Effector CD4-positive, alpha-beta T cell (primary cell): ENCODE measurements at regions not wholly inside any gene's neighbourhood (a gene's known extent, or its start where the extent isn't known, plus 50 kb on each side); places are given as distances from the start of the nearest gene placed in this dataset.

ENCODE experiments used
- DNase-seq: peaks from one replicate; pipeline ENCODE4 v3.0.0-alpha.2; 2020

DNA sequence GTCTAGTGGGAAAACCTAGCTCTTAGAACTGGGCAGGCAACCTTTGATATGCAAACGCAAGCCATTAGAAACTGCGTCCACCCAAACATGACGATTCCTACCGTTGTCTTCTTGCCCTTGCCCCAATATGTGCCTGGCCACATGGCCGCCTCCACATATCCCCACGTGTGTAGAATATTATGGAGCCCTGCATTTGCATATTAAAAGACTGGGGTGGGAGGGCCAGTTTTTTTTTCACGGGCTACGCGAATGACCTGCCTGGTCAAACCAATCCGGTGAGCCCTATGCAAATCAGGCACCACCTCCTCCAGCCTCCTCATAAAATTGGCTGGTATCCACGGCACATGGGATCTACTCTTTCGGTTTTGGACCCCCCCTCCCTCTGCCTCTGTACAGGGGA lies 381.0 kb upstream of the RGMA start:
- no peak for DNase-seq

- DNase-seq = no peak
These were observed 378.3 kb upstream of the RGMA start for GRCh38 chr15:93467337-93467736.

DNA sequence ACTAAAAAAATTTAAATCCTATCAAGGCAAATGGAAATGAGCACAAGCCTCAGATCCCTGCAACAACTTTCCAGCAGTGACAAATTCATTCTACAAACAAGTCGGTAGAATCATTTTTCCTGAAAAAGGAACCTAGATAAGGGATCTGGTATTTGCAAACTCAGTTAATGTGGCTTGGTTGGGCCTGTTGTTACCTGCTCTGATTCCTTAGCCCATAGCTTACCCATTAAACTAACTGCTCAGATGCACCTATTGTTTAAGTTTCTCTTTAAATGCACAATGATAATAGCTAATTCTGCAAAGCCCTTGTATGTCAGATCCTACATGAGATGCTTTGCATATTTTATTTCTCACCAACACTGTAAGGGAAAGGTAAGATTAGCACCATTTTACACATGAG lies 377.4 kb upstream of the RGMA start:
- no peak for DNase-seq

GRCh38 chr15:93462690-93463089 lies 373.7 kb upstream of the RGMA start:
- DNase-seq = no peak

DNA sequence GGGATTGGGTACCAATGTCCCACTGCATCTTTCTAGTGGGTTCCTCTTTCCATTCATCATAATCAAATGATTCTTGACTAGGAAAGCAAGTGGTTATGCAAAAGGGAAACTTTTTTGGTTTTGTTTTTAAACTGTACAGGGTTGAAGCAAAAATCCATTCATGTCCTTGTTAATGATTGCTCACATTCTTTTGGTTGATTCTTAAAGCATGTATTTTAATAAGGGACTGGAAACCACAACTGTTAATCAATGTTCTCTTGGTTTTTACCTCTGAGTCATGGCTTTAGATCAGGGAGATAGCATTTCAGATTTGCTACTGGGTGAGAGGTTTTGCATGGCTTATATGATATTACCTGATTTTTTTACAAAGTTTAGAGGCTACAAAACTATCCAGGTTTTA lies 371.7 kb upstream of the RGMA start:
- DNase-seq = no peak

- DNase-seq = no peak
These were observed 370.4 kb upstream of the RGMA start for GRCh38 chr15:93459396-93459795.

DNA sequence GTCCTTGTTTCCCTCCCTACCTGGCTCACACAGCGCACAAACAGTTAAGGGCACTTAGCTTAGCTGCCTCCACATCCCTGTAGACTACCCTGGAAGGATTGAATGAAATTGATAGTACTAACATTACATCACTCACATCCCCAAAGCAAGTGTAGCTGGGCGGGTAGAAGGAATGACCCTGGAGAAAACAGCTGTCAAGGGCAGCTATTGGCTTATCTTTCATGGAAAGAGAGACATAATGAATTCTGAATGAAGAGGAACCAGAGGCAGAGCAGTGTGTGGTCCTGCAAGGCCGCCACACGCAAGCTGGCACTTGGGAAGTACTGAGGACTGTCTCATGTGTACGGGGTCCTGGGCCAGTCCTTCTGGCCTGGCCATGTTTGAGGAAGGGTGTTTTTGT lies 369.6 kb upstream of the RGMA start:
- DNase-seq = no peak

- no peak for DNase-seq
These were observed 365.8 kb upstream of the RGMA start for GRCh38 chr15:93454788-93455187.

DNA sequence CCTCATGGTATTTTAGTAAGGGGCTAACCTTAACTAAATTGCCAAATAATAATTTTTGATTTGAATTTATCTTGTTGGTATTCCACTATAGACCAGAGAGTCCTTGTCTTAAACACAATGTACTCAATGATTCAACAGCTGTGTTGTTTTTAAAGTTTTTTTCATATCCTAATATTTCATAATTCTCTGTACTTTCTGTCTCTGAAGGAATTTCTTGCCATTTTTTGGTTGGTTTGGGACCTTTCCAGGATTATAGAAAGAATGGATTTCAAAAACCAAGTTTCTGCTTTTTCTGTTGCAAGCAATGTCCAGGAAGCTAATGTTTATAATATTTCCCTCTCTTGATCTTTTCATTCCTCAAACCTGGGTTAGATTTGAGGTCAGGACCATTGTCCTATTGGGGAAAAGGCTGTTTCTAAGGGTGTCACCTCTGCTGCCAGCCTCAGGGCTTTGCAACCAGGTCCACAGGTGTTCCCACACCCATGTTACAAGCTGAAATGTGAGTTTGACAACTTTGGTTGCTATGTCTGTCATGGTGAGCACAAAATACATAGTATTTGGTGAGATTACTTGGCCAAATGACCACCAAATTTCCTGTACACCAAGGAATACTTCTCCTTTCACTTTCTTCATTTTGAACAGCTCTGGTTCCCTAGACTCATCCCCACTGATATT lies 363.7 kb upstream of the RGMA start:
- DNase-seq = no peak

DNA sequence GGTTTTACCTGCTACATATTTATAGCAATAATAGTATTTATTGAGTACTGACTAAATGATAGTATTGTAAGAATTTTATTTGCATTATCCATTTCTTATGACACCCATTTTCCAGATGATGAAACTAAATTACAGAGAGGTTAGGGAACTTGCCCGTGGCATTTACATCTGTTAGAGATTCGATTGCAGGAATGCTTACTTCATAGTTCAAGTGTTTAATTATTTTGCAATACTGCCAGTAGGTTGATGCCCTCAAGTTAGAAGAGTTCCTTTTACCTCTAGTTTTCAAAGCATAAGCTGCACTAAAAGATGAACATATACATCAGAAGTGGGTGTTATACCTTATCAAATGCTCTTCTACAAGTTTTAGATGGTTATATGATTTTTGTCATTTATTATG lies 362.8 kb upstream of the RGMA start:
- no peak for DNase-seq

DNA sequence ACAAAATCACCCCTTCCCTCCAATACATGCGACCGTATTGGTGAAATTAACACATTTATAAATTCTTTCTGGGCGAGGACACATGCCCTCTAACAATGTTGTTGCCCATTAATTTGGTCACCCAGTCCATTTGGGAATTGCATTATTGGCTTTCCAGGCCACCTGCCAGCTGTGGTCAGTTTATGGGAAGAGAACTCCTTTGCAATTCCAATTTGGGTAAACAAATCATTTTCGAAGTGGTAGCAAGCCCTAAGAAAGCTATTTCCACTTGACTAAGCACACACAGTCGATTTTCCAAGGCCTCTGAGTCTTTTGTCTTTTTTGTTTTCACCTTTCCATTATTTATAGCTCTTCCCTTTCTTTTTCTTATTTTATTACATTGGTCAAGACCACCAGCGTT lies 362.3 kb upstream of the RGMA start:
- DNase-seq = no peak

- no peak for DNase-seq
These were observed 360.8 kb upstream of the RGMA start for GRCh38 chr15:93449798-93450197.

DNA sequence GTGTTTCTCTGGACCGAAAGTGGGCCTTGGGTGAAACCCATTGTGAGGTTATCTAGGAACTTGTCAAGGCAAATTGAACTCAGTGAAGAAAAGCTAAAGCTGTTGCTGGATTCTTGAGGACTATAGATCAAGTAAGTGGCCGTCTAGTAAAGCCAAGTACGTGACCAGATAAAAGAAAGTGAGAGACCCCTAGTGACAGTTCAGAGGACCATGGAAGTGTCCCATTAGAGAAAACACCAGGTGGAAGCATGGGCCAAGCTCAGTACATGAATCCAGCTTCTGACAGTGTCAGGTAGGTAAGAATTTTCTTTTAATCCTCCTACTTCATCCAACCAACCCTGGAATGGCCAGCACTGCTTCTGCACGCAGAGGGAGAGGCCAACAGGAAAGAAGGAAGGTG lies 349.3 kb upstream of the RGMA start:
- DNase-seq = no peak

- no peak for DNase-seq
These were observed 343.5 kb upstream of the RGMA start for GRCh38 chr15:93432474-93432873.

- DNase-seq = no peak
These were observed 339.9 kb upstream of the RGMA start for GRCh38 chr15:93428807-93429351.

GRCh38 chr15:93428150-93428549 lies 339.1 kb upstream of the RGMA start:
- DNase-seq = no peak

GRCh38 chr15:93424131-93424530 lies 335.1 kb upstream of the RGMA start:
- no peak for DNase-seq

GRCh38 chr15:93422476-93422875 lies 333.5 kb upstream of the RGMA start:
- no peak for DNase-seq

- no peak for DNase-seq
These were observed 331.5 kb upstream of the RGMA start for GRCh38 chr15:93420477-93420876.

- no peak for DNase-seq
These were observed 331.0 kb upstream of the RGMA start for GRCh38 chr15:93420050-93420452.

DNA sequence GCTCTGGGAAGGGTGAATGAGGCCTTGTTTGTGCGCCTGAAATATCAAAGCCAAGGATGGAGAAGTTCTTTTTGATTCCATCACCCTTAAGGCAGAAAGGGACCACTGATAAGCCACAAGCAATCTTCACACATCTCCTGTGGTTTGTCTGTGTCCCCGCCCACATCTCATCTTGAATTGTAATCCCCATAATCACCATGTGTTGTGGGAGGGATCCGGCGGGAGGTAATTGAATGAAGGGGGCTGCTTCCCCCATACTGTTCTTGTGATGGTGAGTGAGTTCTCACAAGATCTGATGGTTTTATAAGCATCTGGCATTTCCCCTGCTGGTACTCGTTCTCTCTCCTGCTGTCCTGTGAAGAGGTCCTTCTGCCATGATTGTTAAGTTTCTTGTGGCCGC lies 329.6 kb upstream of the RGMA start:
- no peak for DNase-seq

GRCh38 chr15:93417631-93418030 lies 328.6 kb upstream of the RGMA start:
- no peak for DNase-seq

- no peak for DNase-seq
These were observed 328.1 kb upstream of the RGMA start for GRCh38 chr15:93417156-93417555.

DNA sequence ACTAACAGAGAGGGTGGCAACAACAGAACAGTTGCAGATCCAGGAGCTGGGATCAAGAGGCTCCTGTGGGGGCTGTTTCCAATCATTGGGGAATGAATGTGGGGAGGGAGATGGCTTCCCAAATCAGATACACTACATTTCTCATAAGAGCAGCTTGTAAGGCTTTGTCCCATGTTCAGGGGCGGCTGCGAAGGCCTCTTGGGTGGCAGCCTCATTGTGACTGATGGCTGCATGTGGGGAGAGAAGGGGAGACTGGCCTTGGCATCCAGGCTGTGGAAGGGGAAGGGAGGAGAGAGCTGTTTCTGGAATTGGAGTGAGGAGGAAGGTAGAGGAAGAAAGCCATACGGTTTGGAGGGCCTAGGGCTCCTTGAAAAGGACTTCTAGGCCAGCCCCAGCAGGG lies 326.6 kb upstream of the RGMA start:
- no peak for DNase-seq

- DNase-seq = no peak
These were observed 325.7 kb upstream of the RGMA start for GRCh38 chr15:93414576-93415231.
